HepG2 (cell line): ENCODE measurements at regions not wholly inside any gene's neighbourhood (a gene's known extent, or its start where the extent isn't known, plus 50 kb on each side); places are given as distances from the start of the nearest gene placed in this dataset.

Experiments
- BHLHE40 ChIP-seq: IDR thresholded peaks from 2 replicates; pipeline ENCODE4 v1.6.1; 2011; ENCODE audit warnings: low read length, improper control_type of control experiment
- ETV6 ChIP-seq: sonication (generic); formaldehyde crosslinking; conservative IDR thresholded peaks from 2 replicates; pipeline ENCODE4 v1.4.0; 2020; ENCODE audit warnings: missing genetic modification reagents
- FOSL1 ChIP-seq: sonication (generic); formaldehyde crosslinking; IDR thresholded peaks from 2 replicates; pipeline ENCODE4 v1.9.0; 2021; ENCODE audit warnings: missing genetic modification reagents, borderline replicate concordance
- MEF2D ChIP-seq: sonication (generic); formaldehyde crosslinking; IDR thresholded peaks from 2 replicates; pipeline ENCODE4 v1.5.1; 2020; ENCODE audit warnings: mild to moderate bottlenecking, missing genetic modification reagents
- NFIC ChIP-seq: IDR thresholded peaks from 2 replicates; pipeline ENCODE4 v1.6.1; 2012; ENCODE audit warnings: mild to moderate bottlenecking, low read length, inconsistent platforms
- NFRKB ChIP-seq: fragments of 450-650 bp; IDR thresholded peaks from 2 replicates; pipeline ENCODE4 v1.6.1; 2017
- NFYB ChIP-seq: sonication (generic); formaldehyde crosslinking; IDR thresholded peaks from 2 replicates; pipeline ENCODE4 v1.4.0; 2020; ENCODE audit warnings: missing genetic modification reagents
- RNF2 ChIP-seq: fragments of 450-650 bp; conservative IDR thresholded peaks from 2 replicates; pipeline ENCODE4 v1.6.1; 2016; ENCODE audit warnings: low read depth
- USF2 ChIP-seq, 2 experiments: sonication (generic) in 1 of 2; formaldehyde crosslinking in 1 of 2; IDR thresholded peaks; 2 replicates each; pipeline versions ENCODE4 v1.5.1 to v1.6.1; 2011 to 2020; ENCODE audit warnings: borderline replicate concordance in 1 of 2, low read depth in 1 of 2, low read length in 1 of 2, mild to moderate bottlenecking in 1 of 2, missing genetic modification reagents in 1 of 2, moderate library complexity in 1 of 2
- ZNF558 ChIP-seq: sonication (generic); formaldehyde crosslinking; IDR thresholded peaks from 2 replicates; pipeline ENCODE4 v1.9.0; 2022; ENCODE audit warnings: mild to moderate bottlenecking, missing genetic modification reagents, borderline replicate concordance
- ZNF891 ChIP-seq: sonication (generic); formaldehyde crosslinking; IDR thresholded peaks from 2 replicates; pipeline ENCODE4 v1.5.0; 2020; ENCODE audit warnings: mild to moderate bottlenecking, missing genetic modification reagents
- TF ChIP-seq, protein P1 (sequence below): sonication (generic); formaldehyde crosslinking; IDR thresholded peaks from 2 replicates; pipeline ENCODE4 v1.5.0; 2020; ENCODE audit warnings: mild to moderate bottlenecking, missing genetic modification reagents, moderate library complexity
- TF ChIP-seq, protein P2 (sequence below): sonication (generic); formaldehyde crosslinking; IDR thresholded peaks from 2 replicates; pipeline ENCODE4 v1.8.0; 2022; ENCODE audit warnings: mild to moderate bottlenecking, missing genetic modification reagents, borderline replicate concordance

DNA sequence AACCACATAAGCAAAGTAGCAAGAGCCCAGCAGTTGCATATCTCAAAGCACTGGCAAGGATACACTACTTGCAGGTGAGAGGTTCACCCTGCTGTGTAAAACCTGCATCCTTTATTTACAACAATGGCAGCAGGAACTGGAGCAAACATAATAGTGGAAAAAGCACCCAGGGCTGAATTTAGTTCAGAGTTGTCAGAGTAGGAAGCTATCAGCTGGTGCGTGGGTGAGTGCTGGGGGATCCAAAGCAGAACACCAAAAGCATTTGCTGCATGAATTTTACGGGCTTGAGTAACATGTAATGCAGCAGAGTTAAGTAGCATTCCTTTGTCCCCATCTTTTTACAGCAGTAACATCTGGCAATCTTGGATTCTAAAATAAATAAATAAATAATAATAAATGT, 73.5 kb upstream of the SRD5A2 start:
- TF ChIP-seq, protein P1, sequence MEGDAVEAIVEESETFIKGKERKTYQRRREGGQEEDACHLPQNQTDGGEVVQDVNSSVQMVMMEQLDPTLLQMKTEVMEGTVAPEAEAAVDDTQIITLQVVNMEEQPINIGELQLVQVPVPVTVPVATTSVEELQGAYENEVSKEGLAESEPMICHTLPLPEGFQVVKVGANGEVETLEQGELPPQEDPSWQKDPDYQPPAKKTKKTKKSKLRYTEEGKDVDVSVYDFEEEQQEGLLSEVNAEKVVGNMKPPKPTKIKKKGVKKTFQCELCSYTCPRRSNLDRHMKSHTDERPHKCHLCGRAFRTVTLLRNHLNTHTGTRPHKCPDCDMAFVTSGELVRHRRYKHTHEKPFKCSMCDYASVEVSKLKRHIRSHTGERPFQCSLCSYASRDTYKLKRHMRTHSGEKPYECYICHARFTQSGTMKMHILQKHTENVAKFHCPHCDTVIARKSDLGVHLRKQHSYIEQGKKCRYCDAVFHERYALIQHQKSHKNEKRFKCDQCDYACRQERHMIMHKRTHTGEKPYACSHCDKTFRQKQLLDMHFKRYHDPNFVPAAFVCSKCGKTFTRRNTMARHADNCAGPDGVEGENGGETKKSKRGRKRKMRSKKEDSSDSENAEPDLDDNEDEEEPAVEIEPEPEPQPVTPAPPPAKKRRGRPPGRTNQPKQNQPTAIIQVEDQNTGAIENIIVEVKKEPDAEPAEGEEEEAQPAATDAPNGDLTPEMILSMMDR (CRISPR knock-in tag): no peak
- TF ChIP-seq NFIC: no peak
- TF ChIP-seq USF2 (IDR thresholded peaks at IDR 0.05; ENCODE audit: low read depth, low read length): no peak
- no peak for TF ChIP-seq USF2 (CRISPR knock-in tag; IDR thresholded peaks at IDR 0.05; ENCODE audit: borderline replicate concordance)
- no peak for TF ChIP-seq ZNF558
- no peak for TF ChIP-seq MEF2D (CRISPR knock-in tag)
- TF ChIP-seq FOSL1 (CRISPR knock-in tag): no peak
- no peak for TF ChIP-seq ETV6
- no peak for TF ChIP-seq BHLHE40
- no peak for TF ChIP-seq RNF2
- TF ChIP-seq, protein P2, sequence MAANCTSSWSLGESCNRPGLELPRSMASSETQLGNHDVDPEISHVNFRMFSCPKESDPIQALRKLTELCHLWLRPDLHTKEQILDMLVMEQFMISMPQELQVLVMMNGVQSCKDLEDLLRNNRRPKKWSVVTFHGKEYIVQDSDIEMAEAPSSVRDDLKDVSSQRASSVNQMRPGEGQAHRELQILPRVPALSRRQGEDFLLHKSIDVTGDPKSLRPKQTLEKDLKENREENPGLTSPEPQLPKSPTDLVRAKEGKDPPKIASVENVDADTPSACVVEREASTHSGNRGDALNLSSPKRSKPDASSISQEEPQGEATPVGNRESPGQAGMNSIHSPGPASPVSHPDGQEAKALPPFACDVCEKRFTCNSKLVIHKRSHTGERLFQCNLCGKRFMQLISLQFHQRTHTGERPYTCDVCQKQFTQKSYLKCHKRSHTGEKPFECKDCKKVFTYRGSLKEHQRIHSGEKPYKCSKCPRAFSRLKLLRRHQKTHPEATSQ (CRISPR knock-in tag): no peak
- no peak for TF ChIP-seq NFYB (CRISPR knock-in tag)
- TF ChIP-seq ZNF891 (CRISPR knock-in tag): no peak
- TF ChIP-seq NFRKB: no peak
